ENCODE measurements at regions not wholly inside any gene's neighbourhood (a gene's known extent, or its start where the extent isn't known, plus 50 kb on each side); places are given as distances from the start of the nearest gene placed in this dataset.

- TF ChIP-seq USF2 (CRISPR knock-in tag; IDR thresholded peaks at IDR 0.05) (no peak), NR2C2 (CRISPR knock-in tag; IDR thresholded peaks at IDR 0.05) (no peak), CTCF (IDR thresholded peaks at IDR 0.05) (no peak), ZNF416 (CRISPR knock-in tag; IDR thresholded peaks at IDR 0.05) (no peak), ZNF671 (CRISPR knock-in tag; IDR thresholded peaks at IDR 0.05) (no peak), CBFB (CRISPR knock-in tag; IDR thresholded peaks at IDR 0.05; ENCODE audit: low read depth) (no peak), ZNF281 (CRISPR knock-in tag; IDR thresholded peaks at IDR 0.05) (no peak), RELA (CRISPR knock-in tag; IDR thresholded peaks at IDR 0.05; ENCODE audit: borderline replicate concordance) (no peak), JUN (CRISPR knock-in tag; IDR thresholded peaks at IDR 0.05) (no peak)
- TF ChIP-seq, protein P1, sequence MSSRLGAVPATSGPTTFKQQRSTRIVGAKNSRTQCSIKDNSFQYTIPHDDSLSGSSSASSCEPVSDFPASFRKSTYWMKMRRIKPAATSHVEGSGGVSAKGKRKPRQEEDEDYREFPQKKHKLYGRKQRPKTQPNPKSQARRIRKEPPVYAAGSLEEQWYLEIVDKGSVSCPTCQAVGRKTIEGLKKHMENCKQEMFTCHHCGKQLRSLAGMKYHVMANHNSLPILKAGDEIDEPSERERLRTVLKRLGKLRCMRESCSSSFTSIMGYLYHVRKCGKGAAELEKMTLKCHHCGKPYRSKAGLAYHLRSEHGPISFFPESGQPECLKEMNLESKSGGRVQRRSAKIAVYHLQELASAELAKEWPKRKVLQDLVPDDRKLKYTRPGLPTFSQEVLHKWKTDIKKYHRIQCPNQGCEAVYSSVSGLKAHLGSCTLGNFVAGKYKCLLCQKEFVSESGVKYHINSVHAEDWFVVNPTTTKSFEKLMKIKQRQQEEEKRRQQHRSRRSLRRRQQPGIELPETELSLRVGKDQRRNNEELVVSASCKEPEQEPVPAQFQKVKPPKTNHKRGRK (CRISPR knock-in tag; IDR thresholded peaks at IDR 0.05; ENCODE audit: borderline replicate concordance): no peak
Observed at GRCh38 chr9:16143310-16143709, 590.5 kb downstream of the CCDC171 start.
